NCI-H1105 (cell line): ENCODE measurements at regions not wholly inside any gene's neighbourhood (a gene's known extent, or its start where the extent isn't known, plus 50 kb on each side); places are given as distances from the start of the nearest gene placed in this dataset.
A peak's percentile ranks its signal among the peaks of the same experiment; 100 is the strongest.

Source experiments
- DNase-seq: peaks from one replicate; lab custom pipeline; 2025; lab: John Stamatoyannopoulos, UW

DNA sequence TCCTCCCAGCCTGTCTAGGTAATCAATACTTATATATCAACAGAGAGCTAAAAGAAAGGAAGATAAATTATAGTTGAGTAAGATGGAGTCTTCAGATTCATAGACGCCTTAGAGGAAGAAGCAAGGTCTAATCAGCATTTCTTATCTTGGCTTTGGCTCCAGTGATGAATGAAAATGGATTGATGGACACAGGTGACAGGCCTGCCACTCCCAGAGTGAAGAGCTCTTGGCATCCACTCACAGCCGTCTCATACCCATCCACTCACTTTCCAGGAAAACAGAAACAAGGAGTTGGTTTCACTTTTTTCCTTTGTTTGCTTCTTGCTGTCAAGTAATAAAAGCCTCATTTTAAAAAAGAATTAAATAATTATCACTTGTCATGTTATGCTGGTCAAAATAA is 168.2 kb downstream of the MFSD1 start:
- no peak for DNase-seq

DNA sequence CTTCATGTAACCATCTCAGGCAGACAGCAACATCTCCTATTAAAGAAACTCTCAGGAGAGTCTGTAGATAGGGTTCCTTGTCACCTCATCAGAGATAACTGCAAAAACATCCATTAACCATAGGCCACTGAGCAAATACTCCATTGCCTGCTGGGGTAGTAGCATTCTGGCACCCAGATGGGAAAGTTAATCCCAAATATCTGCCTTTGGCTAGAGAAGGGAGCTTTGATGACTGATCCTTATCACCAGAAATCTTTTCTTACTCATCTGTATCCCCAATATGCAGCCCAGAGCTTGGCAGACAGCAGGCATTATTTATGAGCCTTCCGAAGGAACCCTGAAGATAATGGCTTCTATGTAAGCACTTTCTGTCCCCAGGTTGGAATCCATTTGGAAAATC is 173.1 kb downstream of the MFSD1 start:
- no peak for DNase-seq

DNA sequence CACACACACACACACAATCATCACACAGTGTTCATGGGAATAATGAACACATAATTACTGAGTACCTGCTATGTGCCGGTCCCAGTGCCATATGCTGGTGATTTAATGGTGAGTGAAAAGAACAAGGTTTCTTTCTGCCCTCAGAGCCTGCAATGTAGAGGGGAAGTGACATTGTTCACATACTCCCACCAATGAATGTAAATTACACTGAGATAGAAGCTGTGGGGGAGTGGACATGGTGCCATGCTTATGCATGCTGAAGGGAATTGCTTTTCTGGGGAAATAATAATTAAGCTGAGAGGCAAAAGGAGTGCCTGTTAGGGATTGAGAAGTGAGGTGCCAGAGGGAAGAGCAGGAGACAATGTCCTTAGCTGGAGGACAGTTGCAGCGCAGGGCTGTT is 175.1 kb downstream of the MFSD1 start:
- no peak for DNase-seq

DNA sequence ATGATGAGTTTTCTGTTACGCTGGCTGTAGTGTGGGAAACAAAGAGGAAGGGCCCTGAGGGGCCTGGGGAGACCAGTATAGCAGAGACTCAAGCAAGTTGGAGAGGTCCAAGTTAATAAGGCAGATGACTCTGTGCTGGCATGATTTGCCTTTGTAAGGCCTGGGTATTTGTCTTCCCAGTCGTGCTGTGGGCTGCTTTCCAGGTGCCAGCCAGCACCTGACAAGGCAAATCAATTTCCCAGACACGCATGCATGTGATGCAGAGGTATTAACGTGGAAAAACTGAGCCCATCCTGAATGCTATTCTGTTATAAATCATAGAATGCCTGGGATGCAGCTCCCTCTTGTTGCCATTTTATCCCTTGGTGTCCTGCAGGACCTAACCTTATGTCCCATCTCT is 175.6 kb downstream of the MFSD1 start:
- DNase-seq: no peak

DNA sequence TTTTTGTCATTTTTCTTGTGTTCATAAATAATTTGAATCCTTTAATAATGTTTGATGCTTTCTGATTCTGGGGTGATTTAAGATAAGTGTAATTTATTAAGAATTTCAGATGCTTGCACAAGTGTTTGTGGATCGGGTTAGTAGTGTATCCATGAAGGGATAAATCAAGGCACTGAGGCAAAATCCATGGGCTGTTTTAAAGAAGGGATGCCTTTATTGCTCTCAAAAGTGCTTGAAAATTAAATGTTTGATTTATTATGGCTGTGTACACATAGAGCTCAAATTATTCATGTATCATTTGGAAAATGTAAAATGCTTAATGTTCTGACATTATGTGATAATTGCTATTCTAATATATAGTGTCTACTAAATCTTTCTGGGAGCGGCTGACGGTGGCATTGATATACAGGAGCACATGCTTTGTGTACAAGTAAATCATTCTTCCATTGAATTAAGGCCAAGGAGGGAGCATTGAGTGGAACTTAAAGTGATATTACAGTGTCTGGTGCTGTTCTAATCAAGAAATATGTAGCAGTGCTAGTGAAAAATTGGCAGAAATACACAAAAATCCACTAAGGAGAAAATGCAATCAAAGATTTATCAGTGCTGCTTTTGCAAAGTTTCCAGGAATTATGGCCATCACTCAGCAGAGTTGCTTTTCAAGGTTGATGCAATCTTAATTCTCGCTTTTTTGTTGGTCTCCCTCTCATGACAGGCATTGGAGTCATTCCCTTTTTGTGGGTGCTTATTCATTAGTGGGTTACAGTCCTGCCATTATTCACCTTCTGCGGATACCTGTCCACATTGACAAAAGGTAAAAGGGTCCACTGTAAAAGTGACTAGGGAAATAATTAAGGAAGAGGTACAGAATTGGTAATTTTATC is 181.6 kb downstream of the MFSD1 start:
- no peak for DNase-seq

DNA sequence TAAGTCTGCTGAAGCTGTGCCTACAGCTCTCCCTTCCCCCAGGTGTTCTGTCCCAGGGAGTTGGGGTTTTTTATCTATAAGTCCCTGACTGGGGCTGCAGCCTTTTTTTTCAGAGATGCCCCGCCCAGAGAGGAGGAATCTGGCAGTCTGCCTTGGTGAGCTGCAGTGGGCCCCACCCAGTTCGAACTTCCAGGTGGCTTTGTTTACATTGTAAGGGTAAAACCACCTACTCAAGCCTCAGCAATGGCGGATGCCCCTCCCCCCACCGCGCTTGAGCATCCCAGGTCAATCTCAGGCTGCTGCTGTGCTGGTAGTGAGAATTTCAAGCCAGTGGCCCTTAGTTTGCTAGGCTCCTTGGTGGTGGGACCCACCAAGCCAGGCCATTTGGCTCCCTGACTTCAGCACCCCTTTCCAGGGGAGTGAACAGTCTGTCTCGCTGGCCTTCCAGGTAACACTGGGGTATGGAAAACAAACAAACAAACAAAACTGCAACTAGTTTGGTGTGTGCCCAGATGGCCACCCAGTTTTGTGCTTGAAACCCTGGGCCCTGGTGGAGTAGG is 189.4 kb downstream of the MFSD1 start:
- peak; percentile 93 for DNase-seq

DNA sequence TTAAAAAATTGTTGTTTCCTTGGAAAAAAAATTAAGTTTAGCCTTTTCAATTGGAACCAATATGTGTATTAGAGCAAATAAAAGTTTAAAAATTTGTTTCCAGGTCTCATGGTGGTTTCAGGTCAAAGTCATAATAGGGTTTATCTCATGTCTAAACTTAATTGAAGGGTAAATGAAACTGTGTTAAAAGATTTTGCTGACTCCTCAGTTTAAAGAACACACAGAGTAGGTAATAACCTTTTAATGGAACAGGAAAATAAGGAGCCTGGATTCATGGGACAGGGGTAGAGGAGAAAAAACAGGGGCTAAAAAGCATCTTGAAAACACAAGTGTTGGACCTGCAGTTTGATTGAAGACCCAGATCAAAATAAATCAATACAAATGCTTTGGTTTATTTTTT is 190.6 kb downstream of the MFSD1 start:
- DNase-seq: no peak

DNA sequence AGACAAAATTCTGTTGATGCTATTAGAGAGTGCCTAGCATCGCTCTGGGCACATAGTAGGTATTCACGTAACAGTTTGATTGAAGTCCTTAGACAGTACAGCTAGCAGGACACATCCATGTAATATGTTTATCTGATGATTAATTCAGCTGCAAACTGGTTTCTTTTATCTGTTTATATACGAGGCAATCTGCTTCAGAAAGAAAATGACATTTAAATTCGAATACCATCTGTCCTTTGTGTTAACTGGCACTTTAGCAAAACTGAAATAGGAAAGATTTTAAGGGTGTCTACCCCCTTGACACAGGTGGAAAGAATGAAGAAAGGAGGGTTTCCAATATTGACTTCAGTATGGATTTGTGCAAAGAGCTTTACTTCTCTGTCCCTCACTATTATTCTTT is 192.5 kb downstream of the MFSD1 start:
- no peak for DNase-seq

DNA sequence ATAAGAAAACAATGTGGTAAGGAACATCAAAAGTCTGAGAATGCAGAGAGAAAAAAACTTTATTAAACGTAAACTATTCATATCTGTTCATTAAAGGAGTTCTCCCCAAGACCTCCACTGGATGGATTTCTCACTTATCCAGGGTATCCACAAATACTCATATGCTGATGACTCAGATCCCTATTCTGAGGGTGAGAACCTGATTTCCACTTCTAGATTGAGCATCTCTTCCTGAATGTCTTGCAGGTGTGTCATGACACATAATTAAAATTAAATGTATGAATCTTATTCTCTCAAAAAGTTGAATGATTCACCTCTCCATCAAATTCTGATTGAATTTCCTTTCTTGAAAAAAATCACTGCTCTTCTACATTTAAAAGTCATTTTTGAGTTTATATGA is 199.9 kb downstream of the MFSD1 start:
- DNase-seq: no peak

DNA sequence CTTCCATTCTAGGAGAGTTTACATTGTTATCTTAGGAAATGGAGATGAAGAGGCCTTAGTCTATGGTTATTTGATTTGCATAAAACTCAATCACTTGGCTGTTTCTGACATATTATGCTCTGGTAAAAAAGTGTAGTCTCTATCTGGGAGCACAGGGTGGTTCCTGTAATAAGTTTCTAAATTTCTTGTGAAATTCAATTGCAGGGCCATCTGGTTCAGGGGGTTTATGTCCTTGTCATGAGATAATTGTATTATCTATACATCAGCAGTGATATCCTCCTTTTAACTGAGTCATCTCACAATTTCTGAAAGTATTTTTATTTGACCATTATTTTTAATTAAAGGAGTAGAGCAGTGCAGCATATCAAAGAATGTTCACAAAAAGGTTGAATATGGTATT is 203.3 kb downstream of the MFSD1 start:
- no peak for DNase-seq

DNA sequence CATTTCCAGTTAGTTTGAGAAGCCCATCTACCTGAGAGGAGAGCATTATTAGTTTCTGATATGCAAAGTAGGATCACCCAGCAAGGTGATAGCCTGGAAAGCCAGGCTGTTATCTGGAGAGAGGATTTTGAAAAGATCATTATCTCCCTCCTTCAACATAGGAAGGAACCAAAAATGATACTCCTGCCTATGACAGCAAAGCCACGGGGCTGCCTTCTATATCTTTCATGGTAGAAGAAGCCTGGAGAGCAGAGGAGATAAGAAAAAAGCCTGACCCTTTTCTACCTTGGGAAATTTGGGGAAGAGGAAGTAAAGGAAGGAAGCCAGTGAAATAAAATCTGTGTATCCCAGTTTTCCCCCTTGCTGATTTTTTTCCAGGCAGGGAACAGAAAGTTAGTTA is 205.5 kb downstream of the MFSD1 start:
- no peak for DNase-seq

DNA sequence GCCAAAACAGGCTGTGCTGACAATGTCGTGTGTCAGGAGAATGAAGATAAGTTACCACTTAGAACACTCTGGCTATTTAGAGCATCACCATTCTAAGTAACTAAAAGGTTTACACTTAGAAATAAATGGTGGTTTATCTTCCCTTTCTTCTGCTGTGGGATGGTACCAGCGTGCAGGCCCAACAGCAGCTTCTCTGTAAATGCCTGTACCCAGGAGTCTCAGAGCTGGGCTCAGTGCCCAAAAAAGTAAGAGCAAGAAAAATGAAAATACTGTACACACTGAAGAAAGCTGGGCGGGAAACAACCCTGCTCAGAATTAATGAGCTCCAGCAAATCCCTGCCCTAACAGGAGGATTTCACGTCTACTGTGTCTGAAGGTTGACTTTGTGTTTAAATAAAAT is 206.5 kb downstream of the MFSD1 start:
- no peak for DNase-seq

DNA sequence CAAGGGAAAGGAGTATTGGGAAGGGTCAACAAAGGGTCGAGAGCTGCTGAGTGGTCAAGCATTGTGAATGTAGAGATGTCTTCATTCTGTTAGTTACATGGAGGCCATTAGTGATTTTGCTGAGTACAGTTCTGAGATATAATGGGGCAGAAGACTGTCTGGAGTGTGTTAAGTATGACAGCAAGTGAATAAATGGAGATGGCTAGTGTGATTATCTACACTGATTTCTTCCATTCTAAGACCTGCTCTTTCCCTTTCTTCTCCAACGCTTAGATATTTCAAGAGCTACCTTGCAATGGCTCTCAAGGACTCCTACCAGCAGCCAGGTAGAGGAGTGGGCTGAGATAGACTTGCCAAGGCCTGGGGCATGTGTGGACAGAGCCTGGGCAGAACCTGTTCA is 216.5 kb downstream of the MFSD1 start:
- DNase-seq: no peak

DNA sequence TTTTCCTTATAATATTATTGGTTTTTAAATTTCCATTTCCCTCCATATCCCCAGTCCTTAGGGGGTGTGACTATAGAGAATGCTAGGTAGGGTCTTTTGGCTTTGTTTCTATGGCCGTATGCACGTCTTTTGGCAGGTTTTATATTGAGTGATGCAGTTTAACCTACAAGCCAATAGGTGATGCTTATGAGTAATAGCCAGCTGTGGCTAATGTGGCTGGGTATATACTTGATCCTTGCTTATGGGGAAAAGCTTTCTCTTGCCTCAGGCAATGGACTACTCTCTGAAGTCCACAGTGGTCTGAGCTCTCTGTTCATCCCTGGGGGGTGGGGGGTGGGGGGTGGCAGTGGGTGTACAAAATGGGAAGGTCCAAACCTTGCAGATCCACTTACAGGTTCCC is 223.9 kb downstream of the MFSD1 start:
- DNase-seq: no peak

DNA sequence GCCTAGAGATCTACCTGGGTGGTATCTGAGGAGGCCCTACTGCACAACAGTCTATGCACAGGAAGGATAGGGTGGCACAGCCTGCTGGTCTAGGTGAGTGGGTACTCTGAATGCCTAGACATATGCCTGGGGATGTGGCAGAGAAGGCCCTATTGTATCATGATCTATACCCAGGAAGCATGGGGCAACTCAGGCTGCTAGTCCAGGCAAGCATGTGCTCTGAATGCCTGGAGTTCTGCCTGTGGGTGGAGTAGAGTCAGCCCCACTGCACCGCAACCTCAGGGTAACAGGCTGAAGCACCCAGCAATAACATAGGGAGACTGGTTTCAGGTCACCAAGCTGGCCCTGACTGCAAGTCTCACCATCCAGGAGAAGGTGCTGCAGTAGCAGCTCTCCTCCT is 224.7 kb downstream of the MFSD1 start:
- DNase-seq: no peak

DNA sequence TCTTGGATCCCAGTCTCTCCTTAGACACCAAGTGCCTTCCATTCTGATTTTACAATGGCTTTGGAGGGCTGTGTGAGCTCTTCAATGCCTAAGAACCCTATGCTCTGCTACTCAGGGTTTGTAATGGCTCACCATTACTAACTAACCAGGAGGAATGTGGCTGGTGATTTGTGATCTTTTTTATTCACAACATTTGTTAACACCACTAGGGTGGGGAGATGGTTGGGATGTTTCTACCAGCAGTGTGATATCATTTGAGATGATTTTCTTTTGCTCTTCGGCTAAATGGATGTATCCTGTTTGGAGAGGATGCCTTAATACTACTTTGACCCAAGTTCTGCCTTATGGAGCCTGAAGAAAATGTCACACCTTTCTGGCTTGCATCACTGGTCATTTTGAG is 226.9 kb downstream of the MFSD1 start:
- DNase-seq: no peak

DNA sequence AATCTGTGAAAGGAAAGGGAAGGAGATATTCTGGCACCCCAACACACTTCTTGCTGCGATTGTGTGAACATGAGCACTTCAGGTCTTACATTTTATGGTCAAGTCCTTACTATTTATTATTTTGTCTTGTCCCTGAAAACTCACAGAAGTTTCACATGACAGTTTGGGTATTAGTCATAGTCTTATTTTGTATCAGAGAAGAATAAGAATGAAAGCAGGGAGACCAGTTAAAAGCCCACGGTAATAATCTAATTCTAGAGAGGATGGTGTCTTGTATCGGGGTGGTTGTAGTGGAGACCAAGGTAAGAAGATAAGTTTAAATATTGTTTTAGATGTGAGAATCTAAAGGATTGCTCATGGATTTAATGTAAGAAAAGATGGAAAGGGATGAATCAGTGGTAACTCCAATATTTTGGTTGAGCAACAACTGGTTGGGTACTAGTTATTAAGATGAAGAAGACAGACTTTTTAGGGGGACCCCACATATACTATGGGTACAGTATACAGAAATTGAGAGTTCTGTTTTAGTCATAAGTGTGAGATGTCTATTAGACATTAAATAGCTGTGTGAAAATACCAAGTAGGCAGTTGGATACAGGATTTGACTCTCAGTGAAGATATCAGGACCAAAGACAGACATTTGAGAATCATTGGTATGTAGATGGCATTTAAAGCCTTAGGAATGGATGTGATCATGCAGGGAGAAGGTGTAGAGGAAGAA is 227.6 kb downstream of the MFSD1 start:
- DNase-seq: no peak

DNA sequence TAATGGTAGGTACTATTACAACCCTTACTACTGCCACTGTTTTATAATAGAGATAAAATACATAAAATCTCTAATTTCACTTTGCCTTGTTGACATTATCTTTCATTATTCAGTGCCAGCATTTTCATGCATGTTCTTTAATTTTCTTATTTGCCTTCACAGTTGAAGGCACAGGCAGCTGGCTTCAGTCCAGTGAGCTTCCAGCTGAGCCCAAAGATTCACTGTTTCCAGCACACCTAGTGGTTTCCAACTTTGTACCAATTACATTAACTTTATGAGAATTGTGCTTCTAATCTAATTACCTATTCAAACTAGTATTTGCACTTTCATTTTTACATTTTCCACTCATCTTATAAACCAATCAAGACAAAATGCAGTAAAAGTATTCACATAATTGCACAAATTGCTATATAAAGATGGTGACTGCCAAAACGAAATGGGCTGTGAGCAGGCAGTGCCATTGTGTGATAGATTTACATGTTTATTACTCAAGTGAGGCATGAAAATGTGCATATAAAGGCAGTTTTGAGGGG is 228.3 kb downstream of the MFSD1 start:
- peak; percentile 91 for DNase-seq

DNA sequence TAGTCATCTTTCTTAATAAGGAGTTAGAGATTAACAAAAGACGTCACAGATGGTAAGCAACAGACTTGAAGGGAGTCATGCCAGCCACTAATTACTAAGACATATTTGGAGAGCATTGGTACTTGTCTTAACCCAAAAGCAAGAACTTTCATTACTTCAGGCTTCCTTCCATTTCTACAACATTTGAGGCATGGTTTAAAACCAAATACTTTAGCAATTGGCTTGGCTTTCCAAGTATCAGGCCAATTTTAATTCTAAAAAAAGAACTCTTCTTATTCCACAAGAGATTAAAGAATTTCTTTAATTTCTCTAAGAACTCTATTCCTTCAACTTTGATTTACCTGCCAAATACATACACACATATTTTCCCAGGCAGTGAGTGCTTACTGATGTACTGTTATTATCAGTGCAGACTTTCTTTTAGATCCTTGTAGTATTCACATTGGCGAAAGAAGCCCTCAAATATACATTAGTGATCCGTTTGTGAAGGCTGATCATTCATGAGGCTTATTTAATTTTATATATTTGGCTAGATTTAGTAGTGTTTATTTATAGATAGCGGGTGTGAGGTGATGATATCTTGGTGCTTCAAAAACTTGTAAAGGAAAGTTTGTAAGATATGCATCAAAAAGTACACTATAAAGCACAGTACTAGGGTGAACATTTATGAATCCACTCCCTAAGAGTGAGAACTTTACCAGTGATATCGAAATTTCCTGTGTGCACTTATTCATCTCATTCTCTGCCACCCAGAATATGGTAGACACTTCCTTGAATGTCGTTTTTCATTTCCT is 229.2 kb downstream of the MFSD1 start:
- no peak for DNase-seq

DNA sequence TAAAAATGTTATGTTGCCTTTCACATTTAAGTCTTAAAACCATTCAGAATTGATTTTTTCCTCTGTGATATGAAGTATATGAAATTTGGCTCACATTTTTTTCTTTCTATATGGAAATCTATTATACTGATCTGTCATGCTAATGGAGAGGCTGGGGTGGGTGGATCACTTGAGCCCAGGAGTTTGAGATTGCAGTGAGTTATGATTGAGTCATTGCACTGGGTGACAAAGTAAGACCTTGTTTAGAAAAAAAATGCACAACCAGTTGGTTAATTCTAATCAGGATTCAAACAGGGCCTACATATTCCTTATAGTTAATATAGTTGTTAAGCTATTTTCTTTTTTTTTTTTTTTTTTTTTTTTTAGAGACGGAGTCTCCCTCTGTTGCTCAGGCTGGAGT is 230.5 kb downstream of the MFSD1 start:
- no peak for DNase-seq

DNA sequence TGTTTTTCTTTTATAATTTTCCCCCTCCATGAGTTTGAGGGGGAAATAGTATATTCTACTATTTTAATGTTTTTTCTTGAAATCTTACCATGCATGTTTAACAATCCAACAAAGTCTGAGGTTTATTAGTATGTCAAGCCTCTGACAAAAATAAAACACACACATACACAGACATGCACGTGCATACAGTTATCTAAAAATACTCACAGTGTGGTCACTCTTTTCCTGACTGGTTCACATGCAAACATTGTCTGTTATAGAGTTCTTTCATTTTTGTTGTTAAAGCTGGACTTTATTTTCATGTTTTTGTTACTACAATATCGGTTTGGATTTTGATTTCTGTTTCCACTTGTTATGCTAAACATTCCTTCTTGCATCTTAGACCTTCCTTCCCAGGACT is 236.6 kb downstream of the MFSD1 start:
- DNase-seq: no peak

DNA sequence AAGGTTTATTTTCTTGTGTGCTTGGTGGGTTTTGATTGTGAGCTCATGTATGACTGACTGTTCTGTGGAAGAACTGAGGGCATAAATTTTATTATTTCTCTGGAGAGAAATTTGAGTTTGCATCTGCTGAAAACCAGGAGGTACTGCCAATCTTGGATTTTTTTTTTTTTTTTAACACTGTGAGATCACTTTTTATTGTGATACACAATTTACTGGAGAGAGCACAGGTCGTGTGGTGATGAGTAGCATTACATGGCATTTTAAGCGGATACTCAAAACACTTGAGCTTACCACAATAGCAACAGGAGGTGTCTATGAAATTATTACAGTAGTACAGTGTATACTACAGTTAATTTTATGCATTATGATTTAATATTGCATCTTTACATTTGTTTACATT is 237.4 kb downstream of the MFSD1 start:
- no peak for DNase-seq
